ENCODE measurements at regions not wholly inside any gene's neighbourhood (a gene's known extent, or its start where the extent isn't known, plus 50 kb on each side); places are given as distances from the start of the nearest gene placed in this dataset.

DNA sequence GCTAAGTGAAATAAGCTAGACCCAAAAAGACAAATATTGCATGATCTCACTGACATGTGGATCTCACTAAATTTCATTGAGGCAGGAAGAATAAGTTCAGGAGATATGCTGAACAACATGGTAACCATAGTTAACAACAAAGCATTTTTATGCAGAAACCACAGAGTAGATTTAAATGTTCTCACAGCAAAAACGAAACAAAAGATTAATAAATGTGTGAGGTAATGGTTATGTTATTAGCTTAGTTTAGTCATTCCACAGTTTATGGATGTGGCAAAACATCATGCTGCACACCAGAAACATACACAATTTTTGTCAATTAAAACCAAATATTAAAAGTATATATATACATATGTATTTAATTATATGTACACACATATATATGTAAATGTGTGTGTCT, 765.8 kb downstream of the SLITRK5 start:
- H3K27ac ChIP-seq (ENCODE audit: low read length): no peak overlapping the region
- no peaks in the 10 kb centered on the region for H3K36me3 ChIP-seq (replicated peaks; ENCODE audit: low read depth, low read length)
- H3K9ac ChIP-seq (ENCODE audit: low read length): no peak overlapping the region
- H3K4me1 ChIP-seq (ENCODE audit: low read length): no peaks in the 10 kb centered on the region
- H3K4me3 ChIP-seq (ENCODE audit: low read length): no peak overlapping the region
- H3K27me3 ChIP-seq (ENCODE audit: low read depth, low read length): no peaks in the 10 kb centered on the region
- TF ChIP-seq, protein P1, sequence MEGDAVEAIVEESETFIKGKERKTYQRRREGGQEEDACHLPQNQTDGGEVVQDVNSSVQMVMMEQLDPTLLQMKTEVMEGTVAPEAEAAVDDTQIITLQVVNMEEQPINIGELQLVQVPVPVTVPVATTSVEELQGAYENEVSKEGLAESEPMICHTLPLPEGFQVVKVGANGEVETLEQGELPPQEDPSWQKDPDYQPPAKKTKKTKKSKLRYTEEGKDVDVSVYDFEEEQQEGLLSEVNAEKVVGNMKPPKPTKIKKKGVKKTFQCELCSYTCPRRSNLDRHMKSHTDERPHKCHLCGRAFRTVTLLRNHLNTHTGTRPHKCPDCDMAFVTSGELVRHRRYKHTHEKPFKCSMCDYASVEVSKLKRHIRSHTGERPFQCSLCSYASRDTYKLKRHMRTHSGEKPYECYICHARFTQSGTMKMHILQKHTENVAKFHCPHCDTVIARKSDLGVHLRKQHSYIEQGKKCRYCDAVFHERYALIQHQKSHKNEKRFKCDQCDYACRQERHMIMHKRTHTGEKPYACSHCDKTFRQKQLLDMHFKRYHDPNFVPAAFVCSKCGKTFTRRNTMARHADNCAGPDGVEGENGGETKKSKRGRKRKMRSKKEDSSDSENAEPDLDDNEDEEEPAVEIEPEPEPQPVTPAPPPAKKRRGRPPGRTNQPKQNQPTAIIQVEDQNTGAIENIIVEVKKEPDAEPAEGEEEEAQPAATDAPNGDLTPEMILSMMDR (IDR thresholded peaks at IDR 0.05; ENCODE audit: low read depth, low read length): no peak
- no peak for TF ChIP-seq EZH2phosphoT487 (IDR thresholded peaks at IDR 0.05; ENCODE audit: low read depth)
- no peaks in the 10 kb centered on the region for H4K20me1 ChIP-seq (ENCODE audit: insufficient read depth, low read length)
- no peaks in the 10 kb centered on the region for H3K9me3 ChIP-seq (ENCODE audit: insufficient read depth, low read length)
- H3K4me2 ChIP-seq (ENCODE audit: low read length): no peak overlapping the region
- no peaks in the 10 kb centered on the region for H3K79me2 ChIP-seq (ENCODE audit: low read length)
- H2AFZ ChIP-seq (ENCODE audit: low read depth, low read length): no peak overlapping the region

DNA sequence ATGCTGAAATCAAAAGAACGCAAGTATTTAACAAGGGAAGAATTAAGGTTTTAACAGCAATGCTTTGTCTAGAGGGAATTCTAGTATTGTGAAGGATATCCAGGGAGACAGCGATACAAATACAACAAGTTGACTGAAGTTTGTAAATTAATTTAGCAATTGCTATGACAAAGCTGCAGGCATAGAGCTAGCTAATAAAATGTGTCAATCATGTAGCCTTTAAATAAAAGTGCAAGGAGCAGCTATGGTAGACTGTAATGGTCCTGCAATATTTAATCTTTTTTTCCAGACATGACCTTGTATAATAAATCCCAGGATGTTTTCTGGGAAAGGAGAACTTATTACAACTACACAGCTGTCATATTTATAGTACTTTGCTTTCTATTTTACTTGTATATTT, 779.3 kb downstream of the SLITRK5 start:
- no peak overlapping the region for H3K27ac ChIP-seq (ENCODE audit: low read length)
- H3K9ac ChIP-seq (ENCODE audit: low read length): no peak overlapping the region
- TF ChIP-seq, protein P1 (IDR thresholded peaks at IDR 0.05; ENCODE audit: low read depth, low read length): no peak
- no peak for TF ChIP-seq EZH2phosphoT487 (IDR thresholded peaks at IDR 0.05; ENCODE audit: low read depth)
- H4K20me1 ChIP-seq (ENCODE audit: insufficient read depth, low read length): no peaks in the 10 kb centered on the region
- no peaks in the 10 kb centered on the region for H3K4me1 ChIP-seq (ENCODE audit: low read length)
- no peak overlapping the region for H2AFZ ChIP-seq (ENCODE audit: low read depth, low read length)
- H3K4me3 ChIP-seq (ENCODE audit: low read length): no peak overlapping the region
- H3K9me3 ChIP-seq (ENCODE audit: insufficient read depth, low read length): no peaks in the 10 kb centered on the region
- no peaks in the 10 kb centered on the region for H3K36me3 ChIP-seq (replicated peaks; ENCODE audit: low read depth, low read length)
- H3K4me2 ChIP-seq (ENCODE audit: low read length): no peak overlapping the region
- H3K79me2 ChIP-seq (ENCODE audit: low read length): no peaks in the 10 kb centered on the region
- no peaks in the 10 kb centered on the region for H3K27me3 ChIP-seq (ENCODE audit: low read depth, low read length)

DNA sequence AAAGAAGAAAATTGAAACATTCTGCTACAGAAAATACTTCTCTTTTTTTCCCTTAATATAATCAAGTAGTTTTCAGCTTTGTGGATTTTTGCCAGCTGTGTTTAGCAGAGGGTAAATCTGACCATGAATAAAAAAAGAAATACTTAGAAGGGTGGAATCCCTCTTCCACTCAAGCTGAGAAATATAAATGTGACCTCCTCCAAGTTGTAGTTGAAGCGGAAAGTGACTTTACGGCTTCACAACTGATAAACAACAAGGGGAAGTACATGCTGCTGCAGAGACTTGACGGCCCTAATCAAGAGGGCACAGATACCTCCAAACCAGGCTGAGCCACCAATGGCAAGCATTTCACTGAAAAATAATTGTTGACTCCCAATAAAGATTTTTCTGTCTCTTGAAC, 785.0 kb downstream of the SLITRK5 start:
- no peaks in the 10 kb centered on the region for H3K9me3 ChIP-seq (ENCODE audit: insufficient read depth, low read length)

DNA sequence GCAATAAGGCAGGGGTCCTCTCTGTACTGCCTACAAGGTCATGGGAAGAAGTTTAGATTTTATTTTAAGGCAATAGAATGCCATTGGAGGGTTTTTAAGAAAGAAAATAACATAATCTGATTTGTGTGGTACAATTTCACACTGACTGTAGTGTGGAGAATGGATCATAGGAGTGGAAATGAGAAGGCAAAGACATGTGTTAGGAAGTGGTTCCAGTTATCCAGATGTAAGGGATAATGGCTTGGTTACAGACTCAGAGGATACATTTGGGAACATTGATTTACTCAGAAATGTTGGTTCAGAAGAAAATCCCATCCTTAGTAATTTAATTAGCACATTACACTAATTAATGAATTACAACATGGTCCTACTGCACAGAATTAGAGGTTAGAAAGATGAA, 788.2 kb downstream of the SLITRK5 start:
- Histone ChIP-seq H4K20me1 (ENCODE audit: insufficient read depth, low read length) (no peaks in the 10 kb centered on the region), H2AFZ (ENCODE audit: low read depth, low read length) (no peak overlapping the region), H3K4me3 (ENCODE audit: low read length) (no peak overlapping the region), H3K27ac (ENCODE audit: low read length) (no peak overlapping the region), H3K4me1 (ENCODE audit: low read length) (no peaks in the 10 kb centered on the region), H3K79me2 (ENCODE audit: low read length) (no peaks in the 10 kb centered on the region), H3K4me2 (ENCODE audit: low read length) (no peak overlapping the region), H3K36me3 (replicated peaks; ENCODE audit: low read depth, low read length) (no peaks in the 10 kb centered on the region), H3K27me3 (ENCODE audit: low read depth, low read length) (no peaks in the 10 kb centered on the region), H3K9ac (ENCODE audit: low read length) (no peak overlapping the region), H3K9me3 (ENCODE audit: insufficient read depth, low read length) (no peaks in the 10 kb centered on the region; the same call in 1 of the 2 replicates)
- TF ChIP-seq, protein P1 (IDR thresholded peaks at IDR 0.05; ENCODE audit: low read depth, low read length): no peak

More for the DNA sequence above, 785.0 kb downstream of the SLITRK5 start:
- Histone ChIP-seq H3K27me3 (ENCODE audit: low read depth, low read length) (no peaks in the 10 kb centered on the region), H3K27ac (ENCODE audit: low read length) (no peak overlapping the region), H4K20me1 (ENCODE audit: insufficient read depth, low read length) (no peaks in the 10 kb centered on the region), H3K79me2 (ENCODE audit: low read length) (no peaks in the 10 kb centered on the region), H2AFZ (ENCODE audit: low read depth, low read length) (no peak overlapping the region), H3K4me2 (ENCODE audit: low read length) (no peak overlapping the region), H3K36me3 (replicated peaks; ENCODE audit: low read depth, low read length) (no peaks in the 10 kb centered on the region), H3K9ac (ENCODE audit: low read length) (no peak overlapping the region), H3K4me3 (ENCODE audit: low read length) (no peak overlapping the region), H3K4me1 (ENCODE audit: low read length) (no peaks in the 10 kb centered on the region)
- TF ChIP-seq EZH2phosphoT487 (IDR thresholded peaks at IDR 0.05; ENCODE audit: low read depth): no peak
- TF ChIP-seq, protein P1 (IDR thresholded peaks at IDR 0.05; ENCODE audit: low read depth, low read length): no peak

Data from OCI-LY3 (cell line).